Transverse colon (tissue), 4 donors: ENCODE measurements at regions not wholly inside any gene's neighbourhood (a gene's known extent, or its start where the extent isn't known, plus 50 kb on each side); places are given as distances from the start of the nearest gene placed in this dataset.

Source experiments
- DNase-seq: peaks from one replicate; pipeline ENCODE4 v3.0.0-alpha.2; 2019
- H3K27ac ChIP-seq, 4 donors: fragments of 200-600 bp; sonication (generic); 2 replicates each; pipeline ENCODE4 v1.5.1; 2016 to 2018; ENCODE audit warnings: inconsistent platforms in 4 of 4
- H3K27me3 ChIP-seq: fragments of 200-600 bp; sonication (generic); 2 replicates; pipeline ENCODE4 v1.5.1; 2017; ENCODE audit warnings: inconsistent platforms
- H3K36me3 ChIP-seq, 4 donors: fragments of 200-600 bp; sonication (generic); 2 replicates each; pipeline ENCODE4 v1.5.1; 2017 to 2019; ENCODE audit warnings: inconsistent platforms in 4 of 4
- H3K4me1 ChIP-seq, 4 donors: fragments of 200-600 bp; sonication (generic); 2 replicates each; pipeline ENCODE4 v1.5.1; 2017 to 2020; ENCODE audit warnings: inconsistent platforms in 4 of 4
- H3K4me3 ChIP-seq, 4 donors: fragments of 200-600 bp; sonication (generic); 1 replicate in 1 of 4; 2 replicates in 3 of 4; pipeline versions ENCODE4 v1.5.1 to v1.6.1; 2017 to 2019; ENCODE audit warnings: inconsistent platforms in 4 of 4
- H3K9me3 ChIP-seq, 2 donors: fragments of 200-600 bp; sonication (generic); 2 replicates each; pipeline ENCODE4 v1.5.1; 2017 to 2019; ENCODE audit warnings: inconsistent platforms in 2 of 2
- EP300 ChIP-seq: sonication (generic); formaldehyde crosslinking; IDR thresholded peaks from one replicate; pipeline ENCODE4 v1.6.1; 2017; ENCODE audit warnings: antibody characterized with exemption, low read depth
- POLR2A ChIP-seq: fragments of 450-650 bp; IDR thresholded peaks from one replicate; pipeline ENCODE4 v1.6.1; 2016; ENCODE audit warnings: antibody characterized with exemption, mild to moderate bottlenecking, moderate library complexity
- POLR2AphosphoS5 ChIP-seq, 3 donors: sonication (generic); formaldehyde crosslinking; IDR thresholded peaks; one replicate each; pipeline ENCODE4 v1.6.1; 2016; ENCODE audit warnings: antibody characterized with exemption in 3 of 3
- WGBS, 2 donors: methylation state at CpG; one replicate each; pipeline ENCODE4 v1.1.5; 2018; ENCODE audit warnings: low coverage in 1 of 2; 5-methylcytosine and 5-hydroxymethylcytosine counted together
- in situ Hi-C, 4 donors: fragments of 200-750 bp; cut with MboI; loops; one replicate each; pipeline versions ENCODE4 v1.15.0 to v1.15.1; 2017; ENCODE audit warnings: low sequenced_read_pairs in 3 of 4, low pct_ligation_motif_present in 1 of 4, low pct_unique_long_range_greater_than_20kb in 1 of 4
- intact Hi-C: fragments of 100-400 bp; cut with DNase I; formaldehyde crosslinking; loops from one replicate; pipeline ENCODE4 v1.15.1; 2023; ENCODE audit warnings: low total_unique reads
- TF ChIP-seq, protein P1 (sequence below), 5 experiments: fragments of 200-600 bp in 3 of 5; fragments of 450-650 bp in 2 of 5; sonication (generic) in 3 of 5; IDR thresholded peaks; 1 replicate in 2 of 5; 2 replicates in 3 of 5; pipeline ENCODE4 v1.5.1; 2016 to 2017; ENCODE audit warnings: antibody characterized with exemption in 5 of 5, inconsistent platforms in 3 of 5, mild to moderate bottlenecking in 2 of 5, moderate library complexity in 1 of 5

DNA sequence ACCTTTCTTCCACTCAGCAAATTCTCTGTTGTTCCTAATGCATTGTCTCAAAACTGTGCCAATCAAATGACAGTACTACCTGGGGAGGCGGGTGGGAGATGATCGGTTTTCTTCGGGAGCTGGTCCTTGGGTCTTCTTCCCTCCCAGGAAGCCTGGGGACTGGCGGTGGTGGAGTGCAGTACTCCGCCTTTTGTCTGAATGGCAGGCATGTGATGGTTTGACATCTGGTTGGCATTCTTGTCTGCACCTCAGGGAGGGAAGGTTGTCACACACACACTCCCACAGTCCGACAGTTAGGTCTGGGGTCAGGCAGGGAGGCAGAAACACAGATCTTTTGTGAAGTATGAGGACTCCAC lies 114.8 kb downstream of the SNAPC1 start:
- no peaks in the 10 kb centered on the region for H3K4me1 ChIP-seq
- no peaks in the 10 kb centered on the region for H3K27me3 ChIP-seq
- no peaks in the 10 kb centered on the region for H3K9me3 ChIP-seq
- intact Hi-C loops, result no loop called here
- no peak for DNase-seq
- no peak for TF ChIP-seq POLR2AphosphoS5 (IDR thresholded peaks at IDR 0.05)
- TF ChIP-seq POLR2A, result no peak
- TF ChIP-seq, protein P1, sequence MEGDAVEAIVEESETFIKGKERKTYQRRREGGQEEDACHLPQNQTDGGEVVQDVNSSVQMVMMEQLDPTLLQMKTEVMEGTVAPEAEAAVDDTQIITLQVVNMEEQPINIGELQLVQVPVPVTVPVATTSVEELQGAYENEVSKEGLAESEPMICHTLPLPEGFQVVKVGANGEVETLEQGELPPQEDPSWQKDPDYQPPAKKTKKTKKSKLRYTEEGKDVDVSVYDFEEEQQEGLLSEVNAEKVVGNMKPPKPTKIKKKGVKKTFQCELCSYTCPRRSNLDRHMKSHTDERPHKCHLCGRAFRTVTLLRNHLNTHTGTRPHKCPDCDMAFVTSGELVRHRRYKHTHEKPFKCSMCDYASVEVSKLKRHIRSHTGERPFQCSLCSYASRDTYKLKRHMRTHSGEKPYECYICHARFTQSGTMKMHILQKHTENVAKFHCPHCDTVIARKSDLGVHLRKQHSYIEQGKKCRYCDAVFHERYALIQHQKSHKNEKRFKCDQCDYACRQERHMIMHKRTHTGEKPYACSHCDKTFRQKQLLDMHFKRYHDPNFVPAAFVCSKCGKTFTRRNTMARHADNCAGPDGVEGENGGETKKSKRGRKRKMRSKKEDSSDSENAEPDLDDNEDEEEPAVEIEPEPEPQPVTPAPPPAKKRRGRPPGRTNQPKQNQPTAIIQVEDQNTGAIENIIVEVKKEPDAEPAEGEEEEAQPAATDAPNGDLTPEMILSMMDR (IDR thresholded peaks at IDR 0.05), result no peak
- no peak for TF ChIP-seq EP300
- H3K36me3 ChIP-seq, result no peaks in the 10 kb centered on the region
- no peak overlapping the region for H3K27ac ChIP-seq
- in situ Hi-C loops, result loop anchor here in 1 of 4 donors (25.0 kb wide), 1 partner anchor 235 kb away; no protein-coding TSS in a partner anchor
- H3K4me3 ChIP-seq, result no peak overlapping the region
- 77 to 83% methylated on average over 4 to 6 of the region's 6 CpGs for WGBS, 2 donors

DNA sequence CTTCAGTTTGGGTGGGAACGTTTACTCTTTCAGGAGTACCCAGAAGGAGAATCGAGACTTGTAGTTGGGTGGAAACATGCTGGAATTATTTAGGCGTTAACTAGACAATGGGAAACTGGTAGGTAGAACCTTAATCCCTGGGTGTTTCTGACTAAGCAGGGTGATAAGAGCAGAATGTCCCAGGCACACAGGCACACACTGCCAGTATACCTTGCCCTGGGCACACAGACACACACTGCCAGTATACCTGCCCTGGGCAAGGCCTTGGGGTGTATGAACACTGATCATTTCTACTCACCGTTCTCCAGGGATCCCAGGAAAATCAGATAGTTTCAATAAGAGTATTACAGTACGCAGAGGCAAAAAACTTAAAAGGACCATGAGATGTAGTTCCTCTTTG lies 115.5 kb downstream of the SNAPC1 start:
- DNase-seq, result no peak
- no peaks in the 10 kb centered on the region for H3K9me3 ChIP-seq
- WGBS, 2 donors, result 74 to 75% methylated on average over 5 of the region's 5 CpGs
- no peaks in the 10 kb centered on the region for H3K27me3 ChIP-seq
- H3K36me3 ChIP-seq, result no peaks in the 10 kb centered on the region
- no peak for TF ChIP-seq POLR2A
- TF ChIP-seq POLR2AphosphoS5 (IDR thresholded peaks at IDR 0.05), result no peak
- no peak for TF ChIP-seq EP300
- TF ChIP-seq, protein P1 (IDR thresholded peaks at IDR 0.05), result no peak
- H3K4me3 ChIP-seq, result no peak overlapping the region
- intact Hi-C loops (no loop called here), in situ Hi-C loops (loop anchor here in 1 of 4 donors (25.0 kb wide), 1 partner anchor 235 kb away; no protein-coding TSS in a partner anchor)
- no peak overlapping the region for H3K27ac ChIP-seq
- H3K4me1 ChIP-seq, result no peaks in the 10 kb centered on the region

DNA sequence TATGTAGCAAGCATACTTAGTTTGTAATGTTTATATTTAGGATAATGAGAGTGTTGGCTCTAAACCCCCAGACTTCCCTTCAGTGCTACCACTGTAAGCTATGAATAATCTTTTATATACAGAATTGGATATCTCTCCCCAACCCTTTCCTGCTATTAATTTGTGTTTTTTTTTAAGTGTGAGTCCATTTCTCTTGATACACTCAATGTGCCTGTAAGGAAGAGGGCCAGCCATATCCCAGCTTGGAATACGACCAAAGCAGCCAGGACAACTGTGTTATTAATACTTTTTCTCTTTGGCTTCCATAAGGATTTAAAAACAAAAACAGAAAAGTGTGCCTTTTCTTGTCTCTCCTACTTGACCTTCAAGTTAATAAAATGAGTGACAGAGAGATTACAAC lies 116.7 kb downstream of the SNAPC1 start:
- no peaks in the 10 kb centered on the region for H3K4me1 ChIP-seq
- in situ Hi-C loops, result loop anchor here in 1 of 4 donors (25.0 kb wide), 1 partner anchor 233 kb away; no protein-coding TSS in a partner anchor
- WGBS, 2 donors, result 69 to 75% methylated on average over 1 of the region's 1 CpG
- no peaks in the 10 kb centered on the region for H3K36me3 ChIP-seq
- no peak for TF ChIP-seq EP300
- TF ChIP-seq POLR2A, result no peak
- no peak for TF ChIP-seq POLR2AphosphoS5 (IDR thresholded peaks at IDR 0.05)
- TF ChIP-seq, protein P1 (IDR thresholded peaks at IDR 0.05), result no peak
- no peak overlapping the region for H3K4me3 ChIP-seq
- DNase-seq, result no peak
- no peaks in the 10 kb centered on the region for H3K9me3 ChIP-seq
- intact Hi-C loops, result no loop called here
- no peak overlapping the region for H3K27ac ChIP-seq
- no peaks in the 10 kb centered on the region for H3K27me3 ChIP-seq

DNA sequence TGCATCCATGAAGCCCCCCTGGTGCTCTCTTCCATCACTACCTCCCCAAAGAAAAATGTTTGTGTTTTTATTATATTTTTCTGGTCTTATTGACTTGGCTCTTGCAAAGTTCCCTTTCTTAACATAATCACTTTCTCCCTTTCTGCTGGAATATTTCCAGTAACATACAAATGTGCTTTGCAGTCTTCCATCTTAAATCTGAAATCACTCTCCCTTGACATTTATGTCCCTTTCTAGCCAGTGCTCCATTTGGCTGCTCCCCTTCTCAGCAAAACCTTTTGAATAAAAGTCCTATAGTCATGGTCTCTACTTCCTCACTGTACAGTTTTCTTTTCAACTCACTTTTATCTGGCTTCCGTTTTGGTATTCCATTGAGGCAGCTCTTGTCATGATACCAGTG lies 118.8 kb downstream of the SNAPC1 start:
- Histone ChIP-seq H3K4me3 (no peak overlapping the region), H3K9me3 (no peaks in the 10 kb centered on the region), H3K36me3 (no peaks in the 10 kb centered on the region), H3K27me3 (no peaks in the 10 kb centered on the region), H3K27ac (no peak overlapping the region), H3K4me1 (no peaks in the 10 kb centered on the region)
- in situ Hi-C loops (loop anchor here in 1 of 4 donors (25.0 kb wide), 1 partner anchor 231 kb away; no protein-coding TSS in a partner anchor), intact Hi-C loops (no loop called here)
- TF ChIP-seq, protein P1 (IDR thresholded peaks at IDR 0.05), result no peak
- TF ChIP-seq POLR2AphosphoS5 (IDR thresholded peaks at IDR 0.05) (no peak), POLR2A (no peak), EP300 (no peak)
- DNase-seq, result no peak
- 83 to 89% methylated on average over 1 of the region's 1 CpG for WGBS, 2 donors
